Stimulated activated memory B cell treated with anti-CD40 and anti-IgM and Interleukin-4, amounts not matched to agents 10 μg/mL and 1 μg/mL and 100 μg/mL, for 72 hours (primary cell): ENCODE measurements at regions not wholly inside any gene's neighbourhood (a gene's known extent, or its start where the extent isn't known, plus 50 kb on each side); places are given as distances from the start of the nearest gene placed in this dataset.
"Not testable (repeated sequence)": the region's sequence is repeated elsewhere in the genome, so short reads cannot be mapped to it uniquely, and the experiment has no call there.

Experiments
- ATAC-seq: fragments of 150-1000 bp; cut with Tn5 transposase; 2 replicates; pipeline ENCODE4 v1.10.0; 2021
- H3K27ac Mint-ChIP-seq: one replicate; pipeline ENCODE4 v1.8.0; 2022; ENCODE audit warnings: mild to moderate bottlenecking, mixed read lengths
- H3K27me3 Mint-ChIP-seq: one replicate; pipeline ENCODE4 v1.8.0; 2022; ENCODE audit warnings: mixed read lengths
- H3K36me3 Mint-ChIP-seq: one replicate; pipeline ENCODE4 v1.8.0; 2022; ENCODE audit warnings: mixed read lengths
- H3K4me1 Mint-ChIP-seq: one replicate; pipeline ENCODE4 v1.8.0; 2022; ENCODE audit warnings: mixed read lengths
- H3K4me3 Mint-ChIP-seq: one replicate; pipeline ENCODE4 v1.8.0; 2022; ENCODE audit warnings: mild to moderate bottlenecking, moderate library complexity, mixed read lengths
- H3K9me3 Mint-ChIP-seq: one replicate; pipeline ENCODE4 v1.8.0; 2022; ENCODE audit warnings: mixed read lengths

GRCh38 chr13:80168089-80168850 lies 172.7 kb downstream of the SPRY2 start:
- Mint-ChIP-seq H3K36me3 (no peaks in the 10 kb centered on the region), H3K9me3 (peaks cover 3% of the 10 kb centered on the region), H3K27ac (no peak overlapping the region), H3K27me3 (no peaks in the 10 kb centered on the region), H3K4me1 (peaks cover 7% of the 10 kb centered on the region), H3K4me3 (no peak overlapping the region)
- ATAC-seq = peak; percentile 49

GRCh38 chr13:80166352-80166751 lies 174.6 kb downstream of the SPRY2 start:
- peaks cover 4% of the 10 kb centered on the region for H3K9me3 Mint-ChIP-seq
- no peak for ATAC-seq
- no peak overlapping the region for H3K27ac Mint-ChIP-seq
- H3K4me1 Mint-ChIP-seq = peaks cover 7% of the 10 kb centered on the region
- H3K4me3 Mint-ChIP-seq = no peak overlapping the region
- H3K36me3 Mint-ChIP-seq = no peaks in the 10 kb centered on the region
- H3K27me3 Mint-ChIP-seq = no peaks in the 10 kb centered on the region

GRCh38 chr13:80164462-80164861 lies 176.5 kb downstream of the SPRY2 start:
- Mint-ChIP-seq H3K27ac (no peak overlapping the region), H3K4me1 (peaks cover 7% of the 10 kb centered on the region), H3K27me3 (no peaks in the 10 kb centered on the region), H3K4me3 (no peak overlapping the region), H3K9me3 (peaks cover 4% of the 10 kb centered on the region), H3K36me3 (no peaks in the 10 kb centered on the region)
- ATAC-seq = no peak

- Mint-ChIP-seq H3K9me3 (peaks cover 6% of the 10 kb centered on the region), H3K27ac (no peak overlapping the region), H3K4me1 (no peaks in the 10 kb centered on the region), H3K27me3 (no peaks in the 10 kb centered on the region), H3K4me3 (no peak overlapping the region), H3K36me3 (no peaks in the 10 kb centered on the region)
- no peak for ATAC-seq
Measured at GRCh38 chr13:80161896-80162295, 179.0 kb downstream of the SPRY2 start.

- H3K27me3 Mint-ChIP-seq = no peaks in the 10 kb centered on the region
- peak; percentile 47 for ATAC-seq
- no peaks in the 10 kb centered on the region for H3K4me1 Mint-ChIP-seq
- no peaks in the 10 kb centered on the region for H3K36me3 Mint-ChIP-seq
- no peak overlapping the region for H3K27ac Mint-ChIP-seq
- H3K9me3 Mint-ChIP-seq = peaks cover 6% of the 10 kb centered on the region
- no peak overlapping the region for H3K4me3 Mint-ChIP-seq
Measured at GRCh38 chr13:80161219-80161618, 179.7 kb downstream of the SPRY2 start.

- no peaks in the 10 kb centered on the region for H3K36me3 Mint-ChIP-seq
- H3K27me3 Mint-ChIP-seq = no peaks in the 10 kb centered on the region
- ATAC-seq = no peak
- H3K27ac Mint-ChIP-seq = no peak overlapping the region
- peaks cover 6% of the 10 kb centered on the region for H3K9me3 Mint-ChIP-seq
- H3K4me1 Mint-ChIP-seq = no peaks in the 10 kb centered on the region
- no peak overlapping the region for H3K4me3 Mint-ChIP-seq
Measured at GRCh38 chr13:80160110-80160509, 180.8 kb downstream of the SPRY2 start.

- no peak overlapping the region for H3K4me3 Mint-ChIP-seq
Measured at GRCh38 chr13:80157261-80157932, 183.5 kb downstream of the SPRY2 start.

GRCh38 chr13:80152142-80152541 lies 188.8 kb downstream of the SPRY2 start:
- H3K4me3 Mint-ChIP-seq, H3K27ac Mint-ChIP-seq, H3K4me1 Mint-ChIP-seq, ATAC-seq, H3K36me3 Mint-ChIP-seq, H3K9me3 Mint-ChIP-seq, H3K27me3 Mint-ChIP-seq: not testable (repeated sequence)

More at GRCh38 chr13:80157261-80157932, 183.5 kb downstream of the SPRY2 start:
- no peak overlapping the region for H3K27ac Mint-ChIP-seq
- H3K9me3 Mint-ChIP-seq = peaks cover 2% of the 10 kb centered on the region
- no peak for ATAC-seq
- H3K27me3 Mint-ChIP-seq = no peaks in the 10 kb centered on the region
- H3K36me3 Mint-ChIP-seq = no peaks in the 10 kb centered on the region
- no peaks in the 10 kb centered on the region for H3K4me1 Mint-ChIP-seq

- Mint-ChIP-seq H3K36me3 (no peaks in the 10 kb centered on the region), H3K4me3 (no peak overlapping the region), H3K9me3 (no peaks in the 10 kb centered on the region), H3K27ac (no peak overlapping the region), H3K27me3 (no peaks in the 10 kb centered on the region), H3K4me1 (no peaks in the 10 kb centered on the region)
- ATAC-seq = no peak
Measured at GRCh38 chr13:80151016-80151415, 189.9 kb downstream of the SPRY2 start.

- Mint-ChIP-seq H3K27ac (no peak overlapping the region), H3K27me3 (no peaks in the 10 kb centered on the region), H3K4me1 (no peaks in the 10 kb centered on the region), H3K4me3 (no peak overlapping the region), H3K9me3 (no peaks in the 10 kb centered on the region), H3K36me3 (no peaks in the 10 kb centered on the region)
- ATAC-seq = no peak
Measured at GRCh38 chr13:80149736-80150135, 191.2 kb downstream of the SPRY2 start.

GRCh38 chr13:80145171-80145690 lies 195.7 kb downstream of the SPRY2 start:
- no peaks in the 10 kb centered on the region for H3K9me3 Mint-ChIP-seq
- ATAC-seq = no peak
- H3K27me3 Mint-ChIP-seq = no peaks in the 10 kb centered on the region
- no peak overlapping the region for H3K27ac Mint-ChIP-seq
- H3K4me3 Mint-ChIP-seq = no peak overlapping the region
- no peaks in the 10 kb centered on the region for H3K4me1 Mint-ChIP-seq
- H3K36me3 Mint-ChIP-seq = no peaks in the 10 kb centered on the region

GRCh38 chr13:80144493-80144892 lies 196.4 kb downstream of the SPRY2 start:
- H3K27me3 Mint-ChIP-seq = no peaks in the 10 kb centered on the region
- H3K9me3 Mint-ChIP-seq = no peaks in the 10 kb centered on the region
- ATAC-seq = no peak
- no peak overlapping the region for H3K4me3 Mint-ChIP-seq
- H3K36me3 Mint-ChIP-seq = no peaks in the 10 kb centered on the region
- H3K4me1 Mint-ChIP-seq = no peaks in the 10 kb centered on the region
- H3K27ac Mint-ChIP-seq = no peak overlapping the region

GRCh38 chr13:80141123-80141849 lies 199.6 kb downstream of the SPRY2 start:
- Mint-ChIP-seq H3K9me3 (no peaks in the 10 kb centered on the region), H3K4me1 (no peaks in the 10 kb centered on the region), H3K27me3 (no peaks in the 10 kb centered on the region), H3K4me3 (no peak overlapping the region), H3K36me3 (no peaks in the 10 kb centered on the region), H3K27ac (no peak overlapping the region)
- ATAC-seq = no peak

GRCh38 chr13:80140685-80141084 lies 200.2 kb downstream of the SPRY2 start:
- no peaks in the 10 kb centered on the region for H3K4me1 Mint-ChIP-seq
- no peaks in the 10 kb centered on the region for H3K9me3 Mint-ChIP-seq
- H3K36me3 Mint-ChIP-seq = no peaks in the 10 kb centered on the region
- no peaks in the 10 kb centered on the region for H3K27me3 Mint-ChIP-seq
- H3K27ac Mint-ChIP-seq = no peak overlapping the region
- no peak for ATAC-seq
- no peak overlapping the region for H3K4me3 Mint-ChIP-seq

GRCh38 chr13:80139196-80139595 lies 201.7 kb downstream of the SPRY2 start:
- Mint-ChIP-seq H3K4me3 (no peak overlapping the region), H3K4me1 (no peaks in the 10 kb centered on the region), H3K9me3 (no peaks in the 10 kb centered on the region), H3K27me3 (no peaks in the 10 kb centered on the region), H3K36me3 (no peaks in the 10 kb centered on the region), H3K27ac (no peak overlapping the region)
- ATAC-seq = no peak
